Ovary (tissue), 7 donors: ENCODE measurements at regions not wholly inside any gene's neighbourhood (a gene's known extent, or its start where the extent isn't known, plus 50 kb on each side); places are given as distances from the start of the nearest gene placed in this dataset.

Experiments
- DNase-seq, 5 donors: peaks; one replicate each; pipeline ENCODE4 v3.0.0-alpha.2; 2019 to 2020
- H3K27ac ChIP-seq, 2 donors: fragments of 200-600 bp; one replicate each; pipeline versions ENCODE4 v1.5.1 to v1.8.0; 2019 to 2022
- H3K27me3 ChIP-seq: fragments of 200-600 bp; one replicate; pipeline ENCODE4 v1.8.0; 2022
- H3K36me3 ChIP-seq: fragments of 200-600 bp; sonication (generic); one replicate; pipeline ENCODE4 v1.5.1; 2019
- H3K4me1 ChIP-seq: one replicate; pipeline ENCODE4 v1.8.1; 2013; ENCODE audit warnings: mild to moderate bottlenecking, moderate library complexity; ENCODE audit not compliant: insufficient read depth
- H3K4me3 ChIP-seq: fragments of 200-600 bp; sonication (generic); one replicate; pipeline ENCODE4 v1.5.1; 2017
- H3K9me3 ChIP-seq, 2 donors: fragments of 200-600 bp in 1 of 2; sonication (generic) in 1 of 2; one replicate each; pipeline versions ENCODE4 v1.5.1 to v1.8.1; 2013 to 2019; ENCODE audit warnings: mild to moderate bottlenecking in 1 of 2, moderate library complexity in 1 of 2
- EP300 ChIP-seq: sonication (generic); formaldehyde crosslinking; IDR thresholded peaks from one replicate; pipeline ENCODE4 v1.6.1; 2017; ENCODE audit warnings: antibody characterized with exemption
- POLR2A ChIP-seq: fragments of 450-650 bp; IDR thresholded peaks from one replicate; pipeline ENCODE4 v1.6.1; 2017; ENCODE audit warnings: antibody characterized with exemption, mild to moderate bottlenecking, moderate library complexity
- WGBS, 3 donors: extraction: QIAGEN DNeasy Blood & Tissue Kit in 1 of 3; methylation state at CpG; one replicate each; pipeline versions ENCODE4 v1.1.5 to v1.1.7; 2013 to 2017; 5-methylcytosine and 5-hydroxymethylcytosine counted together
- intact Hi-C, 4 donors: fragments of 100-400 bp; cut with DNase I; formaldehyde crosslinking; loops; one replicate each; pipeline versions ENCODE4 v1.11.0 to v1.15.1; 2022 to 2023
- TF ChIP-seq, protein P1 (sequence below), 3 donors: fragments of 450-650 bp in 2 of 3; fragments of 200-600 bp in 1 of 3; IDR thresholded peaks; one replicate each; pipeline versions ENCODE4 v1.5.1 to v1.8.0; 2016 to 2022; ENCODE audit warnings: antibody characterized with exemption in 3 of 3, mild to moderate bottlenecking in 1 of 3
- donor health status: DM: no; HTN: no; CAD: no; lungs with moderate emphysema.
- donor health status: DM: no; HTN: no; CAD: no.
- donor health status: Bipolar disorder and iron deficiency.
- donor health status: DM: no; HTN: no; CAD: no.
- donor health status: DM: yes; HTN: yes; CAD: no.

DNA sequence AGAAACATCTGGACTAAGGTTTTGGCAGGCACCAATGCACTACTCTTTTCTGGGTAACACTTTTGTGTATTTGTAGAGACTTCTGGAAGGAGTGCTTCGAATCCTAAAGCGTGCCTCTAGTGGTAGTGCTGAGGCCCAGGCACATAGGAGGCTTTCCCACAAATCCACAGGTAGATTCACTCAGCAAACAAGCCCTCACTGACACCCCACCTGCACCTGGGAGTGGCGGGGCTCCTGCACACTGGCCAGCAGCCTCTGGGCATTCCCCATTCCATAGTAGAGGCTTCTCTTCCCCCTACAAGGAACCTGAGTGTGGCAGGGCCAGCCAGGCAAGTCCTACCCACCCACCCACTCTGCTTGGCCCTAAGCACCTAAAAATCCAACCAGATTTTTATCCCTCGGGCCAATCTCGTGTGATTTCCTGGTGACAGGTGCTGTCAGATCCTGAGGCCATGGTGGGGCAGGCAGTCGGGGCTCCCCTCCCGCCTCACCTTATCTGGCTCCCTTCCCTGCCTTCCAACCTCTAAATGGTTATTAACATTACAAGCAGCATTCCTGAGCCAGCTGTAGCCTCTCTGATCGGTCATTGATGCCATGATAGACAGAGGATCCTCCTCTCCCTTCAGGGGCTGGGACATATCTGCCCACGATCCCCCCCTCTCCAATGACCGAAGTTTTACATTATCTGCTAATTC, 82.4 kb downstream of the SLC2A10 start:
- no peaks in the 10 kb centered on the region for H3K36me3 ChIP-seq
- H3K9me3 ChIP-seq = no peaks in the 10 kb centered on the region
- no peaks in the 10 kb centered on the region for H3K4me1 ChIP-seq
- no peak overlapping the region for H3K27ac ChIP-seq
- no peaks in the 10 kb centered on the region for H3K27me3 ChIP-seq
- DNase-seq = no peak
- intact Hi-C loops = loop anchor here in 1 of 4 donors (10.0 kb wide), 1 partner anchor 63 kb away; no protein-coding TSS in a partner anchor
- H3K4me3 ChIP-seq = no peak overlapping the region
- WGBS, 3 donors = 53 to 59% (median 54%) methylated on average over 10 of the region's 10 CpGs
- TF ChIP-seq POLR2A (no peak), EP300 (no peak)
- TF ChIP-seq, protein P1, sequence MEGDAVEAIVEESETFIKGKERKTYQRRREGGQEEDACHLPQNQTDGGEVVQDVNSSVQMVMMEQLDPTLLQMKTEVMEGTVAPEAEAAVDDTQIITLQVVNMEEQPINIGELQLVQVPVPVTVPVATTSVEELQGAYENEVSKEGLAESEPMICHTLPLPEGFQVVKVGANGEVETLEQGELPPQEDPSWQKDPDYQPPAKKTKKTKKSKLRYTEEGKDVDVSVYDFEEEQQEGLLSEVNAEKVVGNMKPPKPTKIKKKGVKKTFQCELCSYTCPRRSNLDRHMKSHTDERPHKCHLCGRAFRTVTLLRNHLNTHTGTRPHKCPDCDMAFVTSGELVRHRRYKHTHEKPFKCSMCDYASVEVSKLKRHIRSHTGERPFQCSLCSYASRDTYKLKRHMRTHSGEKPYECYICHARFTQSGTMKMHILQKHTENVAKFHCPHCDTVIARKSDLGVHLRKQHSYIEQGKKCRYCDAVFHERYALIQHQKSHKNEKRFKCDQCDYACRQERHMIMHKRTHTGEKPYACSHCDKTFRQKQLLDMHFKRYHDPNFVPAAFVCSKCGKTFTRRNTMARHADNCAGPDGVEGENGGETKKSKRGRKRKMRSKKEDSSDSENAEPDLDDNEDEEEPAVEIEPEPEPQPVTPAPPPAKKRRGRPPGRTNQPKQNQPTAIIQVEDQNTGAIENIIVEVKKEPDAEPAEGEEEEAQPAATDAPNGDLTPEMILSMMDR (IDR thresholded peaks at IDR 0.05) = no peak

DNA sequence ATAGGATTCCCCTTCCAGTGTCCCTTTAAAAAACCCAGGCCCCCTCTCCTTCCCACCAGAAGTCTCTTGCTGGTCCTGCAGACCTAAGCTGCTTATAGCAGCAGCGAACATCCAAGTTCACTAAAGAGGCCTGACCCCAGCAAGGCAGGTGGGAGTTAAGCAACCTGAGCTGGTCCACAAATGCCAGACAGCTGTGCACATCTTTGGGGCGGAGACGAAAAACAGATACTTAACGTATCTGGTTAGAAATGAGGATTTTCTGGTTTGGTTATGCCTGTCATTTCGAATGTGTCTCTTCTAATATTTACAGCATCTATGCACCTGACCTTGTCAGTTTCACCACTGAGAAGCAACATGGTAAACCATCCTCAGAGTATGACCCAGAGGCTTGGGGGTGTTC, 87.8 kb downstream of the SLC2A10 start:
- Histone ChIP-seq H3K4me3 (no peak overlapping the region), H3K27ac (no peak overlapping the region), H3K4me1 (no peaks in the 10 kb centered on the region), H3K9me3 (no peaks in the 10 kb centered on the region), H3K27me3 (no peaks in the 10 kb centered on the region), H3K36me3 (no peaks in the 10 kb centered on the region)
- intact Hi-C loops = loop anchor here in 1 of 4 donors (10.0 kb wide), 1 partner anchor 58 kb away; no protein-coding TSS in a partner anchor
- TF ChIP-seq, protein P1 (IDR thresholded peaks at IDR 0.05) = no peak
- no peak for DNase-seq
- 30 to 47% (median 33%) methylated on average over 5 of the region's 5 CpGs for WGBS, 3 donors

DNA sequence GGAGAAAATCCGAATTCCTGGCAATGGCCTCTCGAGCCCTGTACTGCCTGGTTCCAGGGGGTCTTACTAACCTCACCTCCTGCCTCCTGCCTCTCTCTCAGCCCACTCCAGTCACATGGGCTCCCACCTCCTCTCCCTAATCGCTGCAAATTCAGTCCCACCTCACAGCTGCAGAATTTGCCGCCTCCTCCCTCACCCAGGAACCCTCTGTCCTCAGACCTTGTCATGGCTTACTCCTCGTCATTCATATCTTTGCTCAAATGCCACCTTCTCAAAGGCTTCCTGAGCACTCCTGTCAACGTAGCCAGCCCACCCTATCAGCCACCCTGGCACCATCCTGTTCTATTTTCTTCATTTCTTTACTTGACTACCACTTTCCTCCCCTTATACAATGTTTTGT, 89.0 kb downstream of the SLC2A10 start:
- no peak for TF ChIP-seq POLR2A
- no peak for TF ChIP-seq EP300
- TF ChIP-seq, protein P1 (IDR thresholded peaks at IDR 0.05) = no peak
- no peak for DNase-seq
- Histone ChIP-seq H3K27me3 (no peaks in the 10 kb centered on the region), H3K9me3 (no peaks in the 10 kb centered on the region), H3K27ac (no peak overlapping the region), H3K36me3 (no peaks in the 10 kb centered on the region), H3K4me3 (no peak overlapping the region), H3K4me1 (no peaks in the 10 kb centered on the region)
- intact Hi-C loops = loop anchor here in 1 of 4 donors (10.0 kb wide), 1 partner anchor 56 kb away; no protein-coding TSS in a partner anchor
- 51 to 52% (median 52%) methylated on average over 6 of the region's 6 CpGs for WGBS, 3 donors

DNA sequence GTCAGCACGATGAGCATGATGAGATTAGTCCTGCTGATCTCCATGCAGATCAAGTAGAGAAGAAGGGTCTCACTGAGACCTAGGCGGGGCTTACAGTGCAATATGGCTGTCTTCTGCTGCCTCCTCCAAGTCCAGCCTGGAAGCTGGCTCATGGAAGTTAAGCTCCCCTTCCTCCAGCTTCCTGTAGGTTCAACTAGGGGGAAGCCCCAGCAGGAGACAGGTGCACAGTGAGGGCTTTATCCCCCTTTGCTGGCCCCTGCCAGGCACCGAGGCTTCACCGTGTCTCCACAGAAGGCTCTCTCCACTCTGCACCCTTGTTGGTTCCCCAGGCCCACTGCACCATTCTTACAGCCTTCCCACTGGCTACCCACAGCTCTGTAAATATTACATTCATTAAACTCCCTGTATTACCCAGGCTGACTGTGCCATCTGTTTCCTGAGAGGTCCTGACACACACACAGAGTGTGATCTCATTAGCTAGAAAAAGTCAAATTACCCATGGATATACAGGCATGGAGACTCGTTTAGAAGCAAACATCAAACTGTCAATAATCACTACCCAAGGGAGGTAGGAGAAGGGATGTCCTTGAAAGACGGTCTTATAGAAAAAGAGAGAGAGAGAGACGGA, 90.4 kb downstream of the SLC2A10 start:
- H3K36me3 ChIP-seq = no peaks in the 10 kb centered on the region
- WGBS, 3 donors = 38 to 48% (median 39%) methylated on average over 7 of the region's 7 CpGs
- TF ChIP-seq EP300 (no peak), POLR2A (no peak)
- TF ChIP-seq, protein P1 (IDR thresholded peaks at IDR 0.05) = no peak
- intact Hi-C loops = loop anchor here in 1 of 4 donors (10.0 kb wide), 1 partner anchor 55 kb away; no protein-coding TSS in a partner anchor
- no peaks in the 10 kb centered on the region for H3K27me3 ChIP-seq
- H3K4me1 ChIP-seq = no peaks in the 10 kb centered on the region
- no peak for DNase-seq
- H3K27ac ChIP-seq = no peak overlapping the region
- H3K9me3 ChIP-seq = no peaks in the 10 kb centered on the region
- no peak overlapping the region for H3K4me3 ChIP-seq
